ELR (cell line): ENCODE measurements at regions not wholly inside any gene's neighbourhood (a gene's known extent, or its start where the extent isn't known, plus 50 kb on each side); places are given as distances from the start of the nearest gene placed in this dataset.
"Not testable (repeated sequence)": the region's sequence is repeated elsewhere in the genome, so short reads cannot be mapped to it uniquely, and the experiment has no call there.

Source experiments
- DNase-seq: peaks from one replicate; pipeline ENCODE4 v3.0.0-alpha.2; 2015; ENCODE audit warnings: low read depth

- no peak for DNase-seq
These were observed 324.6 kb upstream of the AADAT start for GRCh38 chr4:170414360-170414759.

GRCh38 chr4:170413951-170414350 is 324.2 kb upstream of the AADAT start:
- no peak for DNase-seq

- peak; percentile 25 for DNase-seq
These were observed 310.6 kb upstream of the AADAT start for GRCh38 chr4:170400361-170400760.

GRCh38 chr4:170399581-170400293 is 310.0 kb upstream of the AADAT start:
- peak; percentile 31 for DNase-seq

GRCh38 chr4:170398218-170398617 is 308.5 kb upstream of the AADAT start:
- DNase-seq: peak; percentile 24

- no peak for DNase-seq
These were observed 306.0 kb upstream of the AADAT start for GRCh38 chr4:170395773-170396172.

- DNase-seq: peak; percentile 86
These were observed 301.4 kb upstream of the AADAT start for GRCh38 chr4:170391066-170391740.

- no peak for DNase-seq
These were observed 299.7 kb upstream of the AADAT start for GRCh38 chr4:170389411-170389810.

- peak; percentile 64 for DNase-seq
These were observed 298.5 kb upstream of the AADAT start for GRCh38 chr4:170388255-170388654.

GRCh38 chr4:170386971-170387370 is 297.2 kb upstream of the AADAT start:
- DNase-seq: peak; percentile 79

GRCh38 chr4:170386511-170386910 is 296.8 kb upstream of the AADAT start:
- DNase-seq: peak; percentile 66

- DNase-seq: peak; percentile 37
These were observed 285.0 kb upstream of the AADAT start for GRCh38 chr4:170374770-170375169.

- DNase-seq: no peak
These were observed 259.2 kb upstream of the AADAT start for GRCh38 chr4:170348945-170349344.

- not testable (repeated sequence) for DNase-seq
These were observed 257.4 kb upstream of the AADAT start for GRCh38 chr4:170347191-170347590.

GRCh38 chr4:170339522-170339921 is 249.8 kb upstream of the AADAT start:
- DNase-seq: peak; percentile 15

- no peak for DNase-seq
These were observed 246.6 kb upstream of the AADAT start for GRCh38 chr4:170336238-170336775.

- DNase-seq: no peak
These were observed 235.8 kb upstream of the AADAT start for GRCh38 chr4:170325599-170325998.

- no peak for DNase-seq
These were observed 233.9 kb upstream of the AADAT start for GRCh38 chr4:170323623-170324022.

- DNase-seq: peak; percentile 6
These were observed 217.4 kb upstream of the AADAT start for GRCh38 chr4:170307182-170307581.

- DNase-seq: no peak
These were observed 216.5 kb upstream of the AADAT start for GRCh38 chr4:170306208-170306607.

GRCh38 chr4:170305627-170306026 is 215.9 kb upstream of the AADAT start:
- no peak for DNase-seq

- DNase-seq: no peak
These were observed 191.3 kb upstream of the AADAT start for GRCh38 chr4:170281027-170281426.

GRCh38 chr4:170278460-170278859 is 188.7 kb upstream of the AADAT start:
- DNase-seq: no peak
